IMR-90 (cell line): ENCODE measurements at regions not wholly inside any gene's neighbourhood (a gene's known extent, or its start where the extent isn't known, plus 50 kb on each side); places are given as distances from the start of the nearest gene placed in this dataset.

Source experiments
- ATAC-seq: fragments of 200-7000 bp; cut with Tn5 transposase; 2 replicates; pipeline ENCODE4 v1.9.1; 2020; ENCODE audit warnings: low read depth, mild to moderate bottlenecking, moderate library complexity
- BruUV-seq: library from RNA; stranded (reverse); fragments of 400-500 nt; replicated peaks from 2 replicates; lab custom pipeline; 2021; lab: Mats Ljungman, UMichigan
- CTCF ChIA-PET: fragments of 300-600 bp; formaldehyde crosslinking; extraction: SDS; loops from one replicate; lab custom pipeline; 2021; ENCODE audit warnings: antibody characterized with exemption; lab: Yijun Ruan, JAX
- POLR2A ChIA-PET: fragments of 300-600 bp; sonication (Branson Sonifier 250); formaldehyde crosslinking; loops from one replicate; lab custom pipeline; 2022; ENCODE audit warnings: antibody characterized with exemption; ENCODE audit not compliant: unreplicated experiment; lab: Charles Lee
- DNase-seq: peaks from one replicate; pipeline ENCODE4 v3.0.0; 2013
- H2AFZ ChIP-seq: replicated peaks from 2 replicates; pipeline ENCODE3; 2013; ENCODE audit warnings: low read length, mild to moderate bottlenecking; ENCODE audit not compliant: poor library complexity
- H2AK5ac ChIP-seq: 2 replicates; pipeline ENCODE4 v1.6.1; 2013; ENCODE audit warnings: low read depth, low read length, inconsistent platforms
- H2AK9ac ChIP-seq: replicated peaks from 2 replicates; pipeline ENCODE3; 2013; ENCODE audit warnings: mild to moderate bottlenecking, low read depth, low read length, moderate library complexity; ENCODE audit not compliant: poor library complexity
- H2BK120ac ChIP-seq: 2 replicates; pipeline ENCODE4 v1.6.1; 2013; ENCODE audit warnings: low read depth, low read length, inconsistent platforms
- H2BK15ac ChIP-seq: 3 replicates; pipeline ENCODE4 v1.6.1; 2013; ENCODE audit warnings: low read depth, low read length, inconsistent platforms
- H2BK20ac ChIP-seq: 2 replicates; pipeline ENCODE4 v1.6.1; 2013; ENCODE audit warnings: low read depth, mild to moderate bottlenecking, inconsistent platforms, low read length, moderate library complexity
- H2BK5ac ChIP-seq: 2 replicates; pipeline ENCODE4 v1.6.1; 2013; ENCODE audit warnings: mild to moderate bottlenecking, low read depth, low read length, inconsistent platforms; ENCODE audit not compliant: poor library complexity, severe bottlenecking
- H3K14ac ChIP-seq: replicated peaks from 2 replicates; pipeline ENCODE4 v1.6.1; 2013; ENCODE audit warnings: low read depth, low read length, inconsistent platforms
- H3K18ac ChIP-seq: 2 replicates; pipeline ENCODE4 v1.6.1; 2013; ENCODE audit warnings: low read depth, low read length, control low read depth
- H3K23ac ChIP-seq: 2 replicates; pipeline ENCODE4 v1.6.1; 2013; ENCODE audit warnings: low read depth, low read length, inconsistent platforms
- H3K27ac ChIP-seq: 2 replicates; pipeline ENCODE4 v1.5.1; 2013; ENCODE audit warnings: mild to moderate bottlenecking, control low read depth, low read length; ENCODE audit not compliant: insufficient read depth
- H3K27me3 ChIP-seq: 2 replicates; pipeline ENCODE4 v1.6.1; 2013; ENCODE audit warnings: low read length; ENCODE audit not compliant: control insufficient read depth, insufficient read depth
- H3K36me3 ChIP-seq: 2 replicates; pipeline ENCODE4 v1.6.1; 2013; ENCODE audit warnings: low read length, mixed read lengths; ENCODE audit not compliant: control insufficient read depth, insufficient read depth
- H3K4ac ChIP-seq: 2 replicates; pipeline ENCODE4 v1.6.1; 2013; ENCODE audit warnings: low read depth, low read length, inconsistent platforms
- H3K4me1 ChIP-seq: 2 replicates; pipeline ENCODE4 v1.6.1; 2013; ENCODE audit warnings: low read length, mixed read lengths; ENCODE audit not compliant: control insufficient read depth, insufficient read depth
- H3K4me2 ChIP-seq: 2 replicates; pipeline ENCODE4 v1.6.1; 2013; ENCODE audit warnings: low read depth, mild to moderate bottlenecking, control low read depth, low read length, moderate library complexity
- H3K4me3 ChIP-seq: 2 replicates; pipeline ENCODE4 v1.5.1; 2013; ENCODE audit warnings: low read depth, mild to moderate bottlenecking, control low read depth, low read length, moderate library complexity; ENCODE audit not compliant: insufficient read depth
- H3K56ac ChIP-seq: 2 replicates; pipeline ENCODE4 v1.6.1; 2013; ENCODE audit warnings: low read length, inconsistent platforms; ENCODE audit not compliant: insufficient read depth; ENCODE audit errors: extremely low read depth
- H3K79me1 ChIP-seq, 2 experiments: 2 replicates each; pipeline ENCODE4 v1.6.1; 2013; ENCODE audit warnings: low read length in 2 of 2, inconsistent platforms in 1 of 2, low read depth in 1 of 2
- H3K9ac ChIP-seq: 2 replicates; pipeline ENCODE4 v1.6.1; 2013; ENCODE audit warnings: low read depth, low read length, control low read depth
- H3K9me1 ChIP-seq: 2 replicates; pipeline ENCODE4 v1.6.1; 2013; ENCODE audit warnings: low read length, inconsistent platforms; ENCODE audit not compliant: insufficient read depth
- H3K9me3 ChIP-seq: 2 replicates; pipeline ENCODE4 v1.6.1; 2013; ENCODE audit warnings: low read length; ENCODE audit not compliant: control insufficient read depth, insufficient read depth
- H4K20me1 ChIP-seq: 2 replicates; pipeline ENCODE4 v1.6.1; 2013; ENCODE audit warnings: low read length, inconsistent platforms; ENCODE audit not compliant: insufficient read depth
- H4K5ac ChIP-seq: 2 replicates; pipeline ENCODE4 v1.6.1; 2013; ENCODE audit warnings: mild to moderate bottlenecking, low read depth, low read length, control low read depth
- H4K8ac ChIP-seq, 2 experiments: 2 replicates each; pipeline ENCODE4 v1.6.1; 2013; ENCODE audit warnings: low read depth in 2 of 2, low read length in 2 of 2, control low read depth in 1 of 2, inconsistent platforms in 1 of 2
- H4K91ac ChIP-seq: 2 replicates; pipeline ENCODE4 v1.6.1; 2013; ENCODE audit warnings: low read depth, low read length, inconsistent platforms; ENCODE audit not compliant: insufficient read depth
- BHLHE40 ChIP-seq: fragments of 150-350 bp; IDR thresholded peaks from 2 replicates; pipeline ENCODE4 v1.6.1; 2016; ENCODE audit warnings: mild to moderate bottlenecking, low read depth, low read length
- CEBPB ChIP-seq: IDR thresholded peaks from 2 replicates; pipeline ENCODE4 v1.6.1; 2012; ENCODE audit warnings: low read depth, low read length, improper control_type of control experiment
- CHD1 ChIP-seq: IDR thresholded peaks from 2 replicates; pipeline ENCODE4 v1.6.1; 2012; ENCODE audit warnings: low read depth, low read length, improper control_type of control experiment
- CTCF ChIP-seq: conservative IDR thresholded peaks from 2 replicates; pipeline ENCODE4 v1.5.1; 2012; ENCODE audit warnings: mild to moderate bottlenecking, low read depth, low read length, improper control_type of control experiment
- MAFK ChIP-seq: IDR thresholded peaks from 2 replicates; pipeline ENCODE4 v1.6.1; 2012; ENCODE audit warnings: low read depth, low read length, improper control_type of control experiment
- MAZ ChIP-seq: IDR thresholded peaks from 2 replicates; pipeline ENCODE4 v1.6.1; 2012; ENCODE audit warnings: low read depth, mild to moderate bottlenecking, low read length, improper control_type of control experiment, moderate library complexity, borderline replicate concordance
- MXI1 ChIP-seq: IDR thresholded peaks from 2 replicates; pipeline ENCODE4 v1.6.1; 2012; ENCODE audit warnings: low read depth, mild to moderate bottlenecking, low read length, moderate library complexity, borderline replicate concordance
- NFE2L2 ChIP-seq: fragments of 150-350 bp; IDR thresholded peaks from 2 replicates; pipeline ENCODE4 v1.6.1; 2016; ENCODE audit warnings: low read depth, mild to moderate bottlenecking, low read length
- POLR2A ChIP-seq: IDR thresholded peaks from 2 replicates; pipeline ENCODE4 v1.6.1; 2012; ENCODE audit warnings: mild to moderate bottlenecking, low read depth, low read length
- RCOR1 ChIP-seq: IDR thresholded peaks from 2 replicates; pipeline ENCODE4 v1.6.1; 2012; ENCODE audit warnings: mild to moderate bottlenecking, low read length, improper control_type of control experiment; ENCODE audit not compliant: insufficient replicate concordance
- RFX5 ChIP-seq: IDR thresholded peaks from 2 replicates; pipeline ENCODE4 v1.8.0; 2012; ENCODE audit warnings: low read depth, mild to moderate bottlenecking, low read length, moderate library complexity
- WGBS, 2 experiments: methylation state at CpG; one replicate each; pipeline versions ENCODE4 v1.1.5 to v1.1.7; 2013; ENCODE audit warnings: missing lambda C conversion rate in 2 of 2; ENCODE audit not compliant: insufficient read length in 1 of 2; ENCODE audit errors: extremely low coverage in 2 of 2; 5-methylcytosine and 5-hydroxymethylcytosine counted together
- dilution Hi-C: fragments of 300-500 bp; cut with HindIII; formaldehyde crosslinking; loops from one replicate; pipeline ENCODE4 v1.14.3; 2018; ENCODE audit warnings: low sequenced_read_pairs; ENCODE audit not compliant: unreplicated experiment
- in situ Hi-C: fragments of 300-500 bp; cut with MboI; formaldehyde crosslinking; loops from 3 replicates; pipeline ENCODE4 v1.14.3; 2019; ENCODE audit warnings: low sequenced_read_pairs, inconsistent platforms, mixed read lengths
- intact Hi-C: fragments of 100-400 bp; cut with micrococcal nuclease; formaldehyde crosslinking; loops from 2 replicates; pipeline ENCODE4 v1.10.0; 2022
- TF ChIP-seq, protein P1 (sequence below): fragments of 150-350 bp; IDR thresholded peaks from 2 replicates; pipeline ENCODE4 v1.6.1; 2017; ENCODE audit warnings: mild to moderate bottlenecking, antibody characterized with exemption, low read length, low read depth

- no peak overlapping the region for H4K8ac ChIP-seq
- no TSS peak for BruUV-seq
- no peaks in the 10 kb centered on the region for H3K79me1 ChIP-seq
- no peaks in the 10 kb centered on the region for H3K9me1 ChIP-seq
- no peak overlapping the region for H3K23ac ChIP-seq
- no peak overlapping the region for H2BK120ac ChIP-seq
- no peak overlapping the region for H4K5ac ChIP-seq
- dilution Hi-C loops (no loop called here), in situ Hi-C loops (no loop called here), intact Hi-C loops (no loop called here)
- no peak for ATAC-seq
- H2AK9ac ChIP-seq: no peak overlapping the region
- H2AFZ ChIP-seq: no peak overlapping the region
- no peaks in the 10 kb centered on the region for H3K4me1 ChIP-seq
- H3K9ac ChIP-seq: no peak overlapping the region
- no peaks in the 10 kb centered on the region for H3K36me3 ChIP-seq
- no peak overlapping the region for H3K4ac ChIP-seq
- H3K9me3 ChIP-seq: 0 out of 2 replicates have a peak, but pooled peaks cover 1% of the 10 kb centered on the region
- no peaks in the 10 kb centered on the region for H4K20me1 ChIP-seq
- no peaks in the 10 kb centered on the region for H3K27me3 ChIP-seq
- no peak overlapping the region for H4K91ac ChIP-seq
- POLR2A ChIA-PET: no interaction called here
- no peak overlapping the region for H2AK5ac ChIP-seq
- H2BK5ac ChIP-seq: no peak overlapping the region
- H3K4me3 ChIP-seq: no peak overlapping the region
- no peak overlapping the region for H3K14ac ChIP-seq
- no peak overlapping the region for H3K27ac ChIP-seq
- no peak overlapping the region for H3K4me2 ChIP-seq
- DNase-seq: no peak
- no peak overlapping the region for H2BK20ac ChIP-seq
- CTCF ChIA-PET: no interaction called here
- H3K18ac ChIP-seq: no peak overlapping the region
- TF ChIP-seq MAFK (no peak), CTCF (no peak), RCOR1 (no peak), MAZ (no peak), POLR2A (no peak), BHLHE40 (no peak), NFE2L2 (no peak), RFX5 (no peak), MXI1 (no peak), CHD1 (no peak), CEBPB (no peak)
- TF ChIP-seq, protein P1, sequence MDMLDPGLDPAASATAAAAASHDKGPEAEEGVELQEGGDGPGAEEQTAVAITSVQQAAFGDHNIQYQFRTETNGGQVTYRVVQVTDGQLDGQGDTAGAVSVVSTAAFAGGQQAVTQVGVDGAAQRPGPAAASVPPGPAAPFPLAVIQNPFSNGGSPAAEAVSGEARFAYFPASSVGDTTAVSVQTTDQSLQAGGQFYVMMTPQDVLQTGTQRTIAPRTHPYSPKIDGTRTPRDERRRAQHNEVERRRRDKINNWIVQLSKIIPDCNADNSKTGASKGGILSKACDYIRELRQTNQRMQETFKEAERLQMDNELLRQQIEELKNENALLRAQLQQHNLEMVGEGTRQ: no peak
- WGBS, 2 experiments: no CpG with 5 or more reads among the region's 1 CpG
- H3K56ac ChIP-seq: no peak overlapping the region
- H2BK15ac ChIP-seq: no peak overlapping the region
Observed at GRCh38 chr5:24906689-24907088, 261.9 kb upstream of the CDH10 start.
